Lower lobe of right lung (tissue), 2 donors: ENCODE measurements at regions not wholly inside any gene's neighbourhood (a gene's known extent, or its start where the extent isn't known, plus 50 kb on each side); places are given as distances from the start of the nearest gene placed in this dataset.

ENCODE experiments used
- ATAC-seq, 2 donors: fragments of 200-7000 bp; cut with Tn5 transposase; one replicate each; pipeline ENCODE4 v1.9.1; 2020 to 2022; ENCODE audit warnings: mild to moderate bottlenecking in 2 of 2, moderate library complexity in 2 of 2
- DNase-seq: peaks from one replicate; pipeline ENCODE4 v3.0.0-alpha.2; 2020
- H3K27ac ChIP-seq: fragments of 200-600 bp; one replicate; pipeline ENCODE4 v1.8.0; 2022
- H3K27me3 ChIP-seq: fragments of 200-600 bp; one replicate; pipeline ENCODE4 v1.8.0; 2022; ENCODE audit warnings: low read depth
- H3K36me3 ChIP-seq: fragments of 200-600 bp; one replicate; pipeline ENCODE4 v1.8.0; 2022; ENCODE audit warnings: mild to moderate bottlenecking
- H3K4me1 ChIP-seq: fragments of 200-600 bp; one replicate; pipeline ENCODE4 v1.8.0; 2022
- H3K4me3 ChIP-seq: fragments of 200-600 bp; one replicate; pipeline ENCODE4 v1.8.0; 2022; ENCODE audit warnings: mild to moderate bottlenecking
- H3K9me3 ChIP-seq: fragments of 200-600 bp; one replicate; pipeline ENCODE4 v1.8.0; 2022
- intact Hi-C: fragments of 100-400 bp; cut with DNase I; formaldehyde crosslinking; loops from one replicate; pipeline ENCODE4 v1.11.0; 2022
- TF ChIP-seq, protein P1 (sequence below): fragments of 200-600 bp; IDR thresholded peaks from one replicate; pipeline ENCODE4 v1.8.0; 2022; ENCODE audit warnings: antibody characterized with exemption, mild to moderate bottlenecking
- donor health status: DM: no; HTN: yes; CAD: no; lungs with severe emphysema.

- TF ChIP-seq, protein P1, sequence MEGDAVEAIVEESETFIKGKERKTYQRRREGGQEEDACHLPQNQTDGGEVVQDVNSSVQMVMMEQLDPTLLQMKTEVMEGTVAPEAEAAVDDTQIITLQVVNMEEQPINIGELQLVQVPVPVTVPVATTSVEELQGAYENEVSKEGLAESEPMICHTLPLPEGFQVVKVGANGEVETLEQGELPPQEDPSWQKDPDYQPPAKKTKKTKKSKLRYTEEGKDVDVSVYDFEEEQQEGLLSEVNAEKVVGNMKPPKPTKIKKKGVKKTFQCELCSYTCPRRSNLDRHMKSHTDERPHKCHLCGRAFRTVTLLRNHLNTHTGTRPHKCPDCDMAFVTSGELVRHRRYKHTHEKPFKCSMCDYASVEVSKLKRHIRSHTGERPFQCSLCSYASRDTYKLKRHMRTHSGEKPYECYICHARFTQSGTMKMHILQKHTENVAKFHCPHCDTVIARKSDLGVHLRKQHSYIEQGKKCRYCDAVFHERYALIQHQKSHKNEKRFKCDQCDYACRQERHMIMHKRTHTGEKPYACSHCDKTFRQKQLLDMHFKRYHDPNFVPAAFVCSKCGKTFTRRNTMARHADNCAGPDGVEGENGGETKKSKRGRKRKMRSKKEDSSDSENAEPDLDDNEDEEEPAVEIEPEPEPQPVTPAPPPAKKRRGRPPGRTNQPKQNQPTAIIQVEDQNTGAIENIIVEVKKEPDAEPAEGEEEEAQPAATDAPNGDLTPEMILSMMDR = no peak
Measured at GRCh38 chr5:82885627-82886389, 191.4 kb downstream of the TMEM167A start.

DNA sequence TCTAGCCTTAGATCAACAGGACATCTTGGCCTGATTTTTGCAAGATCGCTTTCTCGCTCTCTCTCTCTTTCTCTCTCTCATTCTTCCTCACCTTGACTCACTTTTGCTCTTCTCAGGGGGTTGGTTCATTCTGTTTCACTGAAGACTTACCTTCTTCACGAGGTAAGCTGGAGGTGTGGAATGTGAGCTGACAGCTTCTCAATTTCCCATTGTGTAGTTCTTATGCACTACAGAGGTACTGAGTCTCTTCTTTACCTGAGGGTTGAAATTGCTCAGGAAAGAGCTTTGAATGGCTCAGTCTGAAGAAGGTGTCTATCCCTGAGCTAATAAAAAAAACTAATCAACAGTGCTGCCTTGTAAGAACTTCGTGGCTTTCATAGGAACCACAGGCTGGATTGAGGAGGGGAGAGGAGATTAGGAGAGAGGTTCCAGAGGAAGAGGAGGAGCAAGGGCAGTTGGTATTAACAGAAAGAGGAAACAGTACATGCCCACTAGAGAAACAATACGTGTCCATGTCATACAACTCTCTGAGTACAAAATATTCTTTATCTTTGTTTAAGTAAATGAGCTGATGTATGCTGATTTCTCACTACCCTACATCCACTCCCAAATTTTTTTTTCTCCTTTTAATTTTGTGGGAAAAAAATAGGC is 192.2 kb downstream of the TMEM167A start:
- TF ChIP-seq, protein P1 = no peak
- Histone ChIP-seq H3K9me3 (peaks cover 3% of the 10 kb centered on the region), H3K4me1 (no peaks in the 10 kb centered on the region), H3K36me3 (no peaks in the 10 kb centered on the region), H3K27ac (no peak overlapping the region), H3K4me3 (no peak overlapping the region), H3K27me3 (no peaks in the 10 kb centered on the region)
- DNase-seq = no peak
- intact Hi-C loops = no loop called here
- no peak for ATAC-seq

More at GRCh38 chr5:82885627-82886389, 191.4 kb downstream of the TMEM167A start:
- Histone ChIP-seq H3K9me3 (no peaks in the 10 kb centered on the region), H3K4me1 (no peaks in the 10 kb centered on the region), H3K27ac (no peak overlapping the region), H3K36me3 (no peaks in the 10 kb centered on the region), H3K27me3 (no peaks in the 10 kb centered on the region), H3K4me3 (no peak overlapping the region)
- intact Hi-C loops = no loop called here
- DNase-seq = no peak
- no peak for ATAC-seq

DNA sequence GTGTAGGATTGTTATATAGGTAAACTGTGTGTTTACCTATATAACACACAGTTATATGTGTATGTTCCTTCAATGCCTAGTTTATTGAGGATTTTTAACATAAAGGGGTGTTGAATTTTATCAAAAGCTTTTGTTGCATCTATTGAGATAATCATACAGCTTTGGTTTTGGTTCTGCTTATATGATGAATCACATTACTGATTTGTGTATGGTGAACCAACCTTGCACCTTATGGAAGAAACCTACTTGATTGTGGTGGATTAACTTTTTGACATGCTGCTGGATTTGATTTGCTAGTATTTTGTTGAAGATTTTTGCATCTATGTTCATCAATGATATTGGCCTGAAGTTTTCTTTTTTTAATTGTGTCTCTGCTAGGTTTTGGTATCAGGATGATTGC is 194.9 kb downstream of the TMEM167A start:
- intact Hi-C loops = no loop called here
- H3K27ac ChIP-seq = no peak overlapping the region
- H3K9me3 ChIP-seq = peaks cover 3% of the 10 kb centered on the region
- no peaks in the 10 kb centered on the region for H3K36me3 ChIP-seq
- TF ChIP-seq, protein P1 = no peak
- DNase-seq (no peak), ATAC-seq (no peak)
- no peak overlapping the region for H3K4me3 ChIP-seq
- H3K4me1 ChIP-seq = no peaks in the 10 kb centered on the region
- H3K27me3 ChIP-seq = no peaks in the 10 kb centered on the region

GRCh38 chr5:82881571-82882174 is 195.5 kb downstream of the TMEM167A start:
- intact Hi-C loops = no loop called here
- H3K4me1 ChIP-seq = no peaks in the 10 kb centered on the region
- TF ChIP-seq, protein P1 = no peak
- DNase-seq = no peak
- no peak overlapping the region for H3K4me3 ChIP-seq
- no peak for ATAC-seq
- H3K27ac ChIP-seq = no peak overlapping the region
- no peaks in the 10 kb centered on the region for H3K27me3 ChIP-seq
- peaks cover 3% of the 10 kb centered on the region for H3K9me3 ChIP-seq
- H3K36me3 ChIP-seq = no peaks in the 10 kb centered on the region

DNA sequence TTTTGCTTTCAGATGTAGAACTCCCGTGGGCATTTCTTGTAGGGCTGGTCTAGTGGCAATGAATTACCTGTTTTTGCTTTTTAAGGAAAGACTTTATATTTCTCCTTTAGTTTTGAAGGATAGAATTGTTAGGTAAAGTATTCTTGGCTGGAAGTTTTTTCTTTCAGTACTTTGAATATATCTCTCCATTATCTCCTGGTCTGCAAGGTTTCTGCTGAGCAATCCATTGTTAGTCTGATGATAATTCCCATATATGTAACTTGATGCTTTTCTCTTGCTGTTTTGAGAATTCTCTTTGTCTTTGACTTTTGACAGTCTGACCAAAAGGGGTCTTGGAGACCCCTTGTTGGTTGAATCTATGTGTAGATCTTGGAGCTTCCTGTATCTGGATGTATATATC is 198.1 kb downstream of the TMEM167A start:
- Histone ChIP-seq H3K9me3 (peaks cover 3% of the 10 kb centered on the region), H3K27me3 (no peaks in the 10 kb centered on the region), H3K4me3 (no peak overlapping the region), H3K27ac (no peak overlapping the region), H3K4me1 (no peaks in the 10 kb centered on the region), H3K36me3 (no peaks in the 10 kb centered on the region)
- TF ChIP-seq, protein P1 = no peak
- no peak for ATAC-seq
- no peak for DNase-seq
- intact Hi-C loops = no loop called here
